ENCODE measurements at regions not wholly inside any gene's neighbourhood (a gene's known extent, or its start where the extent isn't known, plus 50 kb on each side); places are given as distances from the start of the nearest gene placed in this dataset.
"Not testable (repeated sequence)": the region's sequence is repeated elsewhere in the genome, so short reads cannot be mapped to it uniquely, and the experiment has no call there.

- no peak for FAIRE-seq
Measured at GRCh38 chr3:144859161-144859560, 887.5 kb downstream of the DIPK2A start.

- no peak for FAIRE-seq
Measured at GRCh38 chr3:144864646-144865045, 893.0 kb downstream of the DIPK2A start.

- FAIRE-seq = no peak
Measured at GRCh38 chr3:144865948-144866347, 894.3 kb downstream of the DIPK2A start.

- FAIRE-seq = no peak
Measured at GRCh38 chr3:144866476-144866875, 894.9 kb downstream of the DIPK2A start.

GRCh38 chr3:144868506-144868905 is 896.9 kb downstream of the DIPK2A start:
- no peak for FAIRE-seq

- FAIRE-seq = no peak
Measured at GRCh38 chr3:144873066-144873465, 901.4 kb downstream of the DIPK2A start.

GRCh38 chr3:144875211-144875610 is 903.6 kb downstream of the DIPK2A start:
- FAIRE-seq = no peak

GRCh38 chr3:144877356-144877755 is 905.7 kb downstream of the DIPK2A start:
- FAIRE-seq = no peak

GRCh38 chr3:144879701-144880100 is 908.1 kb downstream of the DIPK2A start:
- FAIRE-seq = no peak

- no peak for FAIRE-seq
Measured at GRCh38 chr3:144893980-144894379, 922.4 kb downstream of the DIPK2A start.

- FAIRE-seq = peak; percentile 95
Measured at GRCh38 chr3:144894576-144894975, 923.0 kb downstream of the DIPK2A start.

- FAIRE-seq = no peak
Measured at GRCh38 chr3:144900366-144900765, 928.7 kb downstream of the DIPK2A start.

GRCh38 chr3:144907581-144907980 is 936.0 kb downstream of the DIPK2A start:
- not testable (repeated sequence) for FAIRE-seq

- FAIRE-seq = no peak
Measured at GRCh38 chr3:144912968-144913367, 941.3 kb downstream of the DIPK2A start.

GRCh38 chr3:144915202-144915601 is 943.6 kb downstream of the DIPK2A start:
- no peak for FAIRE-seq

- FAIRE-seq = no peak
Measured at GRCh38 chr3:144921710-144922109, 950.1 kb downstream of the DIPK2A start.

- FAIRE-seq = peak; percentile 51
Measured at GRCh38 chr3:144923046-144923775, 951.6 kb downstream of the DIPK2A start.

- FAIRE-seq = no peak
Measured at GRCh38 chr3:144930431-144930830, 958.8 kb downstream of the DIPK2A start.

GRCh38 chr3:144931590-144931989 is 960.0 kb downstream of the DIPK2A start:
- FAIRE-seq = no peak

- FAIRE-seq = no peak
Measured at GRCh38 chr3:144942093-144942837, 970.6 kb downstream of the DIPK2A start.

- no peak for FAIRE-seq
Measured at GRCh38 chr3:144942838-144943197, 971.2 kb downstream of the DIPK2A start.

GRCh38 chr3:144947895-144948294 is 976.3 kb downstream of the DIPK2A start:
- no peak for FAIRE-seq

- no peak for FAIRE-seq
Measured at GRCh38 chr3:144948711-144949110, 977.1 kb downstream of the DIPK2A start.

- no peak for FAIRE-seq
Measured at GRCh38 chr3:144953959-144954358, 982.3 kb downstream of the DIPK2A start.

Measured in endometrium (tissue), 2 donors.